ENCODE measurements at regions not wholly inside any gene's neighbourhood (a gene's known extent, or its start where the extent isn't known, plus 50 kb on each side); places are given as distances from the start of the nearest gene placed in this dataset.

- TF ChIP-seq CTCF (IDR thresholded peaks at IDR 0.05) (no peak), POLR2A (IDR thresholded peaks at IDR 0.05) (no peak)
Observed at GRCh38 chr6:27546522-27546921, 73.6 kb upstream of the ZNF184 start.

Measured in uterus (tissue), 2 donors.